ENCODE measurements at regions not wholly inside any gene's neighbourhood (a gene's known extent, or its start where the extent isn't known, plus 50 kb on each side); places are given as distances from the start of the nearest gene placed in this dataset.
A peak's percentile ranks its signal among the peaks of the same experiment; 100 is the strongest.

DNA sequence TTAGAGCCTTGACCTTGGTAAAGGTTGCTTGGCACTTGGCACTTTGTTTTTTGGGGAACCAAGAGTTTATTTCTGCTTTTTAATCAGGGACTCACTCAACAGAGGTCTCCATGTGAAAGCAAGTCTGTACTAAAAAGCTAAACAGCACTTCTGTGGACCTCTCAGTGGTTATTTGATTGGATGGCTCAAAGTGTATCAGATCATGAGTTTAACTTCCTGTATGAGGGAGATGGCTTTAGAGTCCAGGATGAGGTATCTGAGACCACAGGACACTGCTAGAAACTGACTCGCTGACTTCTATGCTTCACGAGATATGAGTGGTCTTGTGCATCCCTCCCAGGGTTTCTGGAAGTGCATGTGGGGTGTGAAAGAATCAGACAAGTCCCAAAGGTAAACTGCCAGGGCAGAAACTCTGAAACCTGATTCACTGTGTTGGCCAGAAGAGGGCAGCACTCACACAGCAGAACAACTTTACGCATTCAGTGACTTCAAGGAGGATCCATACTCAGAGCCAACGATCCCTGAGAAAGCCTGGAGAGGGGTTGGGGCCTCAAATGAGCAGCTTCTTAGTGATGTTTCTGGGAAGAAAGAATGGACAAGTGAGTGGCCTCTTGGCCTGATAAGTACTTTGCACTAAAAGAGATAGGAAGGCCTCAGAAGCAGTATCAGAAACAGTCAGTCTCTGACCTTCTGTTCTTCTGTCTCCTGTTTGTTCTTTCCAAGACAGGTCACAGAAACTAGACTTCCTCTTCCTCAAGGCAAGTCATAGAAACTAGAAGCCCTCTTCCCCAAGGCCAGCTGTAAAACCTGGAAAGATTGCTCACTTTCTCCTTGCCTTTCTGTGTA lies 220.3 kb upstream of the CXCL13 start:
- TF ChIP-seq, protein P1, sequence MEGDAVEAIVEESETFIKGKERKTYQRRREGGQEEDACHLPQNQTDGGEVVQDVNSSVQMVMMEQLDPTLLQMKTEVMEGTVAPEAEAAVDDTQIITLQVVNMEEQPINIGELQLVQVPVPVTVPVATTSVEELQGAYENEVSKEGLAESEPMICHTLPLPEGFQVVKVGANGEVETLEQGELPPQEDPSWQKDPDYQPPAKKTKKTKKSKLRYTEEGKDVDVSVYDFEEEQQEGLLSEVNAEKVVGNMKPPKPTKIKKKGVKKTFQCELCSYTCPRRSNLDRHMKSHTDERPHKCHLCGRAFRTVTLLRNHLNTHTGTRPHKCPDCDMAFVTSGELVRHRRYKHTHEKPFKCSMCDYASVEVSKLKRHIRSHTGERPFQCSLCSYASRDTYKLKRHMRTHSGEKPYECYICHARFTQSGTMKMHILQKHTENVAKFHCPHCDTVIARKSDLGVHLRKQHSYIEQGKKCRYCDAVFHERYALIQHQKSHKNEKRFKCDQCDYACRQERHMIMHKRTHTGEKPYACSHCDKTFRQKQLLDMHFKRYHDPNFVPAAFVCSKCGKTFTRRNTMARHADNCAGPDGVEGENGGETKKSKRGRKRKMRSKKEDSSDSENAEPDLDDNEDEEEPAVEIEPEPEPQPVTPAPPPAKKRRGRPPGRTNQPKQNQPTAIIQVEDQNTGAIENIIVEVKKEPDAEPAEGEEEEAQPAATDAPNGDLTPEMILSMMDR (IDR thresholded peaks at IDR 0.05; ENCODE audit: insufficient read depth, low read length, poor library complexity, severe bottlenecking) = peak; percentile 49
- no peak for TF ChIP-seq EZH2phosphoT487 (conservative IDR thresholded peaks at IDR 0.05; ENCODE audit: low read length)
